SK-N-SH (cell line): ENCODE measurements at regions not wholly inside any gene's neighbourhood (a gene's known extent, or its start where the extent isn't known, plus 50 kb on each side); places are given as distances from the start of the nearest gene placed in this dataset.

Source experiments
- EZH2phosphoT487 ChIP-seq: fragments of 200-600 bp; sonication (generic); IDR thresholded peaks from 2 replicates; pipeline ENCODE4 v1.6.1; 2017; ENCODE audit warnings: low read depth, mixed run types, mild to moderate bottlenecking, antibody characterized with exemption, moderate library complexity, borderline replicate concordance
- NRF1 ChIP-seq: IDR thresholded peaks from 2 replicates; pipeline ENCODE4 v1.6.1; 2012; ENCODE audit warnings: low read depth, mild to moderate bottlenecking, low read length
- POLR2AphosphoS5 ChIP-seq: IDR thresholded peaks from 2 replicates; pipeline ENCODE4 v1.6.1; 2012; ENCODE audit warnings: low read depth, low read length
- TF ChIP-seq, protein P1 (sequence below): fragments of 200-600 bp; sonication (generic); IDR thresholded peaks from 2 replicates; pipeline ENCODE4 v1.6.1; 2017; ENCODE audit warnings: antibody characterized with exemption, mild to moderate bottlenecking, moderate library complexity
- TF ChIP-seq, protein P2 (sequence below): IDR thresholded peaks from 2 replicates; pipeline ENCODE4; 2012

- TF ChIP-seq, protein P1, sequence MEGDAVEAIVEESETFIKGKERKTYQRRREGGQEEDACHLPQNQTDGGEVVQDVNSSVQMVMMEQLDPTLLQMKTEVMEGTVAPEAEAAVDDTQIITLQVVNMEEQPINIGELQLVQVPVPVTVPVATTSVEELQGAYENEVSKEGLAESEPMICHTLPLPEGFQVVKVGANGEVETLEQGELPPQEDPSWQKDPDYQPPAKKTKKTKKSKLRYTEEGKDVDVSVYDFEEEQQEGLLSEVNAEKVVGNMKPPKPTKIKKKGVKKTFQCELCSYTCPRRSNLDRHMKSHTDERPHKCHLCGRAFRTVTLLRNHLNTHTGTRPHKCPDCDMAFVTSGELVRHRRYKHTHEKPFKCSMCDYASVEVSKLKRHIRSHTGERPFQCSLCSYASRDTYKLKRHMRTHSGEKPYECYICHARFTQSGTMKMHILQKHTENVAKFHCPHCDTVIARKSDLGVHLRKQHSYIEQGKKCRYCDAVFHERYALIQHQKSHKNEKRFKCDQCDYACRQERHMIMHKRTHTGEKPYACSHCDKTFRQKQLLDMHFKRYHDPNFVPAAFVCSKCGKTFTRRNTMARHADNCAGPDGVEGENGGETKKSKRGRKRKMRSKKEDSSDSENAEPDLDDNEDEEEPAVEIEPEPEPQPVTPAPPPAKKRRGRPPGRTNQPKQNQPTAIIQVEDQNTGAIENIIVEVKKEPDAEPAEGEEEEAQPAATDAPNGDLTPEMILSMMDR: no peak
- TF ChIP-seq EZH2phosphoT487: no peak
- TF ChIP-seq, protein P2, sequence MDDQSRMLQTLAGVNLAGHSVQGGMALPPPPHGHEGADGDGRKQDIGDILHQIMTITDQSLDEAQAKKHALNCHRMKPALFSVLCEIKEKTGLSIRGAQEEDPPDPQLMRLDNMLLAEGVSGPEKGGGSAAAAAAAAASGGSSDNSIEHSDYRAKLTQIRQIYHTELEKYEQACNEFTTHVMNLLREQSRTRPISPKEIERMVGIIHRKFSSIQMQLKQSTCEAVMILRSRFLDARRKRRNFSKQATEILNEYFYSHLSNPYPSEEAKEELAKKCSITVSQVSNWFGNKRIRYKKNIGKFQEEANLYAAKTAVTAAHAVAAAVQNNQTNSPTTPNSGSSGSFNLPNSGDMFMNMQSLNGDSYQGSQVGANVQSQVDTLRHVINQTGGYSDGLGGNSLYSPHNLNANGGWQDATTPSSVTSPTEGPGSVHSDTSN: no peak
- no peak for TF ChIP-seq POLR2AphosphoS5
- TF ChIP-seq NRF1: no peak
Measured at GRCh38 chrX:131397891-131398290, 108.8 kb upstream of the IGSF1 start.
